GM04503 (cell line): ENCODE measurements at regions not wholly inside any gene's neighbourhood (a gene's known extent, or its start where the extent isn't known, plus 50 kb on each side); places are given as distances from the start of the nearest gene placed in this dataset.
"Not testable (repeated sequence)": the region's sequence is repeated elsewhere in the genome, so short reads cannot be mapped to it uniquely, and the experiment has no call there.

Experiments
- DNase-seq: peaks from one replicate; pipeline ENCODE4 v3.0.0-alpha.2; 2012; ENCODE audit warnings: low read depth

DNA sequence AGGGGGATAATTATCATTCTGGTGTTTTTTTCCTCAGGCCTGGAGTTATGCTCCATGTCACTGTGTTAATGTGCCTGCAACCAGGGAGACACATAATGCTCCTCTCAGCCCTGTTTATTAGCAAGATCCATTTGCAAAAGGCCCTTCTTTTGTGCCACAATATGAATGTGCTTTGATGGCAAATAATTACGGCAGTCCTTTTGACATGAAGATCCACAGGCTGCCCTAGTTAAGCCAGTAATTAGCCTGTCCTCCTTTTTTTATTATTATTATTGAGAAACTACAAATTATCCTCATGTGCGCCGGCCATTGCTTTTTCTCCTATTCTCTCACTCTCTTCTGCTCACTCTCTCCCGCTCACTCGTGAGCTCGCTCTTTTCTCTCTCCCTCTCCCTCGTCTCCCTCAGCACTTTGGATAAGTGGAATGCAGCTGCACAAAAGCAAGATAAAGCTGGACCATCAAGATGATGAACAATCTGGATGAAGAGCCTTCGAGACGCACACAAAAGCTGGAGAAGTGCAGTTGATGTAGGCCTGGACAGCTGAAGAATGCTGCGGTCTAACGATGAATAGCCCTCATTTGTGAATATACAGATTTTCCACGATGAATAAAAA is 762.3 kb downstream of the BCL11A start:
- DNase-seq: no peak

DNA sequence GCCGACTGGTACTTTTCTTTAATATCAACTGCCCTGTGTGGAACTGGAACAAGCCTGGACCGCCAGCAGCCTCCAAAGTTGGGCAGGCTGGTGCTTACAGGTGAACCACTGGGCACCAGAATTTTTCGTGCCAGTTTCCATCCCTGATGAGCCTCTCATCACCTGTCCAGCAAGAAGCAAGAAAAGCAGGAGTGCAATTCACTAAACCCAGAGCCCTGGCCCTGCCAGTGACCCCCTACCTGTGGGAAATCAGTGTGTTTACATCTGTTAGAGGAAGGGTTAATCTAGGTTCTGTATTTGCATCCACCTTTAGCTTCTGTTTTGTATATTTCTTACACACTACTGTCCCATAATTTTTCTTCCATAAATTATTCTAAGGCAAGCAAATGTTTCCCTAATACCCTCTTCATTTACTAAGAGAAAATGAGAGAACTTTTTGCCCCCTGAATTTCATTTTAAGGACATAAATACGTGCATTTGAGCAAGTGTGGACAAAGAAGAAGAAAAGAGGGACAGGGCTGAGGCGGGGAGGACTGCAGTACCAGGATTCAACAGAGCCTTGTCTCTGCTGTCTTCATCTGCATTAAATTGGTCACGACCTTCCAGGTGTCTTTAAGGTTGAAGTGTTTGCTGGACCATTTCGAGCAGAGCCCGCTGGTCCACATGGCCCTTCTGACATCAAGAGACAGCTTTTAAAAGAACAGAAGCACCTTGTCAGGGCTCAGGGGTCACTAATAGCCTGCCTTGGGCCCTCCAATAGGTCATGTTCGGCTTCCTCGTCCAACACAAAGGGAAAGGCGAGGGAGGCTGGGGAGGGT is 763.1 kb downstream of the BCL11A start:
- DNase-seq: no peak

DNA sequence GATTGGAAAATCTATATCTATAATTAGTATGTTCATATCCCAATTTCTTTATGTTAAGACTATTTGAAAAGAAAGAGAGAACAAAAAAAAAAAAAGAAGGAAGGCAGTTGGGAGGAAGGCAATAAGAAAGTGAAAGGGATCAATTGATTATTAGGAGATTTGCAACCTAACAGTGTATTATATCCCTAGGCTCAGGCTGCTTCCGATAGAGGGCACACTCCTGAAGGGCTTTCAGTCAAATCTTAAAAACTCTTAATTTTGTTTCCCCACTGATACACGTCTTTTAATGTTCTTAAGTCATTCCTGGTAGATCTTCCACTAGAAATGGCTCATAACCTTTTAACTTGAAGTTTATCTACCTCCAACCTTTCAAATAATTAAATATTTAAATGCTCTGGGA is 763.9 kb downstream of the BCL11A start:
- DNase-seq: no peak

DNA sequence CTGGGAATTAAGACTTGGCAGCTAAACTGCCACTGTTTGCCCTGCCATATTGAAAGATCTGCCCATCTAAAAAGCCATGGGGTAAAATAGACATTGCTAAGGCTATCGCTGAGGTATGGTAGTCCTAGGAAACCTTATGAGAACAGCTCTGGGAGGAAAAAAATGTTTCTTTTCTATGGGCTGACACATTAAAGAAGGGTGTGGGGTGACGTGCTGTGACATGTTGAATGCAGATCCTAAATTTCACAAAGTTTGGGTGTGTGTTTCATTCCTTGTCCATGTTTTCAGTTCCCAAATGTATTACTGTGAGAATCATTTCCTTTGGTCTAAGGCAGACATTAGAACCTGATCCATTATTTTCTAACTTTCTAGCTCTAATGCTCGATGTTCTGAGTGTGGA is 766.4 kb downstream of the BCL11A start:
- DNase-seq: no peak

DNA sequence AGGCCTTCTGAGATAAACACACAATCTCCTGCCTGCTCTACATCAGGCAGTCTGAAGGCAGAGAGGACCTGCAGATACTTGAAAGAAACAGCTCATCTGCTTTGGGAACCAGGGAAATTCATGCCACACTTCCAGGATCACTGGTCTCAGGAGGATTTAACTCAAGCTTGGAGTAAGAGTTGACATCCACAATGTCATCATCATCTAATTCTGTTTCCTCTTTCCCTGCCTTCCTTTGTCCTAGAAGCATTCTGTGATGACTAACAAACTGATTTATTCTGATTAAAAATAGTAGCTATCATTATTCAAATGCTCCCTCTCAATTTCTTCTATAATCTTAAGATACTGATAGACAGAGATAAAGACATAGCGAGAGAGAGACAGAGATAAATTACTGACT is 766.8 kb downstream of the BCL11A start:
- DNase-seq: no peak

DNA sequence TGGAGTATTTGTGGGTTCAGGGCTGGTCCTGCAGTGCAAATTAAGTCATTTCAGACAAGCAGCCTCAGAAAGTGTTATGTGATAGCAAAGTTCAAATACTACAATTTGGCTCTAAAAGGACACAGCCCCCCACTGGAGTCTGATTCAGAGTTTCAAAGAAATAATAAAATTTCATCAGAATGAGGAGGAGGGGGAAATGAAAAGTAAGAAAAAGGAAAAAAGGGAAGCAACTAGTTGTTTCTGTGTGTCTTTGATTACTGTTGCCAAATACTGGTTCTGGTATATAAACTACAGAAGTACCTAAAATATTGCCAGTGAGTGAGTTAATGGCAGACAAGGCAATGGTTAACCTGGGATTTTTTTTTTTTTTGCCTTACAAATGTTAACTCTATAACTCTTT is 773.9 kb downstream of the BCL11A start:
- DNase-seq: no peak

DNA sequence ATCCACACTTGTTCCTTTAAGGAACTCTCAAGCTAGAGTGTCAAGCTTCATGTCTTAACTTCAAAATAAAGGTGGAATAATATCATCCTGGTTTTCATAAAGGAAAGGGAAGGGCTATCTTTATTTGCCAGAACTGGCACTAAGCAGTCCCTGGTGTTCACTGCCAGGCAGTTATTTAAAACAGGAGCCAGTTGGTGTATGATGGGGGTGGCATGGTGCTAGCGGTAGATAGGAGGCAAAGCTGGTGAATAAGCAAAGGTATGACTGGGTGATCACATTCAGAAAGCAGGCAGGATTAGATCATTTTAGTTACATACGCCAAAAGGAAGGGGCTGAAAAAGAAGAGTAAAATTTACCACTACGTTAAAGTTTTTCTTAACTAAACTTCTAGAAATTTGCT is 776.3 kb downstream of the BCL11A start:
- no peak for DNase-seq

DNA sequence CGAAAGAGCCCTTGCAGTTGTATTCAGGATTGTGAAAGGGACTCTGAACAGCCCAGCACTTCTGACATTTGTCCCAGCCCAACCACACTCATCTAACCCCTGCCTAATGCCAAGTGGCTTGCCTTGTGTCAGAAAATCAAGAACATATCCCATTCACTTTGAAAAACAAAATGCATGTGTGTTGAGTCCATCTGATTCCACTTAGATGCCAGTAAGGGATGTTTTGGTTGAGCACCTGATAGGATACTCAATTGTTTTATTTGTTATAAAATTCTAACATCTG is 776.8 kb downstream of the BCL11A start:
- DNase-seq: no peak

DNA sequence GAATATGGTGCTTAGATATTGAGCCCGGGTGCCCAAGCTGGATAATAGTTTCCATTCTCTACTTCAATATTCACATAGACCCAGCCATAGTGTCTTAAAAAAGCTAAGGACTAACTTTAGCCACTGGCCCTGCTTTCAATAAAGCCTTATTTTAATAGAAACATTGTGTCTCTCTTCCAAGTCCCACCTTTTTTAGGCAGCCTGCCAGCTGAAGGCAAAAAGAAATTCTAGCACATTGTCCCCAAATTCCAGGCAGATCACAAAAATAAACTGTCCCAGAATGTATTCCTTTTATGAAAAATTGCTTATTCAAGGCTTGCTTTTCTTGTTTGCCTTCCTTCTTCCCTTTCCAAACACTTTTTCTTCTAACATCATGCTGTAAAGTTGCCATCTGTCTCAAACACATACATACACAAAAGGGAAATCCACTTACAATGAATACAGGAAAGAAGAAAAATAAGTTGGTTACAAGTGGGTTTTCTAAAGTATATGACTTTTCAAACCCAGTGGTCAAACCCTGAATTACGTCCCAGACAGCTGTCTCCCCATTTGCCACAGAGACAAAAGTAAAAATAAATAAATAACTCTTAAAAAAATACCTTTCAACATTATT is 778.5 kb downstream of the BCL11A start:
- DNase-seq: no peak

DNA sequence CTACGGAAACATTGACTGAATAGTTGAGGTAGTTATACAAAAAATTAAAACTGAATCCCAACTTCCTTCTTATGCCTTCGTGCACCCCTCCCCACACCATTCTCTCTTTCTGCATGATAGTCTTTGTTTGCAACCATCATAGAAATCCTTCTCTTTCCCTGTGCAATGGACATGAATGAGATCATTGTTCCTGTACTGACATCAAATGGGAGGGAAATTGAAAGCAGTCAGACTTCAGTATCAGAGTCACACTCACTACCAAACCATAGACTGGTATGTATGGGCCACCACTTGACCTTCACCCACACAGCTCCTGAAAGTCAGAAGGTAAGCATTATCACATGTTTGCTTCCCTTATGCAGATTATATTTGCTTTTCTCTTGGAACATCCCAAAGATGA is 782.8 kb downstream of the BCL11A start:
- no peak for DNase-seq

DNA sequence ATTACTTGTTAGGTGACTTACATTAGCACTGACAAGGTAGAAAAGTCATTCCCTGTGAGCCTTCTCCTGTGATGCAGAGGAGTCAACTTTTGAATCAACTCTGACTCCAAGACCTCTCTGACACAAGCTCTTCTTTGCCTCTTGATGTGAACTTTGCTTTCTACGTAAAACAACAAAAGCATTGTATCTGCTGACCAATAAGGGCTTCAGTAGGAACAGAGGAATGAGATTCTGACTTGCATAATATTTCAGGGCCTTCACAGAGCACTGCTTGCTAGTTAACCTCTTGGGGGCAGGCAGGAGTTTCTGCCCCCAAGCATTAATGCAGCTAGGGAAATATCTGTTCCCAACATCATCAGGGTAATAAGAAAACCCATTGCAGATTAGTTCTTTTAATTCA is 791.5 kb downstream of the BCL11A start:
- DNase-seq: no peak

DNA sequence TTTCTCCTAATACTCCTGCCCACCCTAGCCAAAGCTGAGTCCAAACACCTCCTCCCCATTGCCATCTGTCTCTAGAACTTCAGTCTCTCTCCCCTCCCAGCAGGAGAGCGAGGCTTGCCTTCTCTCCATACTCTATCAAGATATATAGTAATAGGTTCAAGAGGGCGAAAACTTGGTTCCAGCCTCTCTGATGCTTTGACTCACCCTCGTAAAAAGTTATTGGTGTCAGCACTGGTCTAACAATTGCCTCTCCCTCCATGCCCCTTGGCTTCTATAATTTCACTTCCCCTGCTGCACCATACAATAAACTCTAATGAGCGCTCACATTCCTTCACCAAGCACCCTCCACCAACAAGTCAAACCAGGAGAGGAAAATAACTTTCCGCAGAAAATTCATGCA is 797.3 kb downstream of the BCL11A start:
- no peak for DNase-seq

DNA sequence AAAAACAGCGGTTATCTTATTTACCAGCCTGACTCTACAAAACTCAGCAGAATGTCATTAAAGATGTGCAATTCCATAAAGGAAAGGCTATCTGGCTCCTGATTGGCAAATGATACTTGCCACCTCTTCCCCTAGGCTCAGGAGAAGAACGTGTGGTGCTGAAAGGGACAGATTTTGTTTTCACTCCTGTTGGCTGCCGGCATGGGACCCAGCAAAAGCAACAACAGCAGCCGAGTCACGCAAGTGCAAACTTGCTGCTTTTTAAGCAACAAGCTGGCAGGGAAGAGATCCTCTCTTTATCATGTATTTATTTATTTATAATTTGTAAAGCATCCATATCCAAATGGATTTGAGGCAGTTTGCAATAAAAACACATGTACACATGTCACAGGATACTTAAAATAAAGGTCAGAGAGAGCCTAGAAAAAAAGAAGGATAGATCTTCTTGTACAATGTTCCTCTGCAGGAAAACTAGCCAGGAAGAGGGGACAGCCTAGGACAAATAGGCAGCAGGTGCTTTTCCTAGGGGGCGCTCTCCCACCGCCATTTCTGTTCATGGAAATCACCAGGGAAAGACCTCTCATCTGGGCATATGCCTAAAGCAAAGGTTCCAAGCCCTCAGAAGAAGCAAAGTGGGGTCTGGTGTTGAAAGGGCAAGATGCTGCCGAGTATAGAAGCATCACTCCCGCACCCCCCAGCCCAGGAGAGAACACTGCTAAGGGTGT is 799.3 kb downstream of the BCL11A start:
- DNase-seq: no peak

DNA sequence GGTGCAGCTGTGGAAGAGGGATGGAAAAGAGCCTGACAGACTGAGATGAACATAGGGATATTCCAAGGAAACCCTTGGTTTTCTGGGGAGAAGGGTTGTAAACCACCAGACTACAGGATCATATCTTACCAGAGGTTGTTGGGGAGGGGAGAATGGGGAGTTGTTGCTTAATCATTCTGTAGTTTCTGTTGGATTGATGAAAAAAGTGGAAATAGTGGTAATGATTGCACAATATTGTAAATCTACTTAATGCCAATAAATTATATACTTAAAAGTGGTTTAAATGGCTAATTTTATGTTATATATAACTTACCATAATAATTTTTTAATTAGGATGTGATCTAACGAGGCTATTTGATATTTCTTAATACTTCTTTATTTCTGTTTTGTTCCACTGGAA is 800.9 kb downstream of the BCL11A start:
- DNase-seq: no peak

DNA sequence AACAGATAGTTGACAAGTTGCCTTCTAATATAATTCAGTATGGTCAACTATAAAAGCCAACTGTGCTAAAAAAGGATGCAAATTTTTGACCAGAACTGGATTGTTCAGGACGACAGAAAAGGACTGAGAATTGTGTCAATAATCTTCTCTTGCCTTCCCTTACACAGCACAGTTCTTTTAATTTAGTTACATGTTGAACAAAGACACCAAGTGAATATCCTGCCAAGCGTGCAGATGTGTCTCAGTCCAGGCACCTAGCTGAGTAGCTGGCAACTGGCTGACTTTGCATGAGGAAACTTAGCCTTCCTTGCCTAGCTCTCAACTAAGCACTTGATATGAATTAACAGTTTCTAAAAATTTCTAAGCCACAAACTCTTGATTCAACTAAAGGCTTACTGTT is 801.4 kb downstream of the BCL11A start:
- no peak for DNase-seq

DNA sequence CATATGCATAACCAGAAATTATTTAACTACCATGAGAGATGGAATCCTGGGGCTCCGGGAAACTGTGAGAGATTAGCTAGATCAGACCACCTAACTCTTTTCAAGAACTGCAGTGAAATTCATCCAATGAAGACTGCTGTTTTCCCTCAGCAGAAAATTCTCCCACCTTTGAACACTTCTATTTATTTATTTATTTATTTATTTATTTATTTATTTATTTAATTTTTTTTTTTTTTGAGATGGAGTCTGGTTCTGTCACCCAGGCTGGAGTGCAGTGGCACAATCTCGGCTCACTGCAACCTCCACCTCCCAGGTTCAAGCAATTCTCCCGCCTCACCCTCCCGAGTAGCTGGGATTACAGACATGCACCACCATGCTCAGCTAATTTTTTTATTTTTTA is 802.2 kb downstream of the BCL11A start:
- DNase-seq: not testable (repeated sequence)

DNA sequence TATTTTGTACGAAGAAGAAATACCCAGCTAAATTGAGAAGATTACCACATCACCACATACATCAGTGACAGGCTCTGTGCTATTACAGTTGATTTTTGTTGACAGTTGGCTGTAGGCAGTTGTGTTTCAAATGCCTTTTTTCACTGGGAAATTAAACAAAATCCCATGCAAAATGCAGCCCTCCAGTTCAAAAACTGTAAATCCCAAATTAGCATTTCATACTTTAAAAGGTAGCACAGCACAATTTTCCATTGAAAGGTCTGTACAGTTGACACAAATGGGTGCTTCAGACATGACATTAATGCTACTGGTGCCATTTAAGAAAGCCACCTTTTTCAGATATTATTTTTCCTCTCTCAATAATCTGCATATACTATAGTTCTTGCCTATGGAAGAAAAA is 807.2 kb downstream of the BCL11A start:
- DNase-seq: no peak

DNA sequence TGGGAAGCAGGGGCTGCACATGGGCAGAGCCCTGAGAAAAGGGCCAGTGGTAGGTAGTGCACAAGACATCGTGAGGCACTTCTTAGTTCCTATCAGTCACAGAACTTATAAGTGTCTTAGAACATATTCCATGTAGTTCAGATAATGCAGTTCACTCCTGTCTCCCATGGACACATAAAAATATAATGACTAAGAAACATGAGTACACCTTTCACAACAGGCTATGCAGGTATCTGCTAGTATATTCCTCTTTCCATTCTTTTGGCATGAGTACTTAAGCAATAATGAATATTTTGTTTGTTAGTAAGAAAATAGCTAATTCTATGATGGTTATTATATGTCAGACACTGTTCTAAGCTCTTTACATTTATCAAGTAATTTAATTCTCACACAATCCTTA is 808.4 kb downstream of the BCL11A start:
- no peak for DNase-seq

DNA sequence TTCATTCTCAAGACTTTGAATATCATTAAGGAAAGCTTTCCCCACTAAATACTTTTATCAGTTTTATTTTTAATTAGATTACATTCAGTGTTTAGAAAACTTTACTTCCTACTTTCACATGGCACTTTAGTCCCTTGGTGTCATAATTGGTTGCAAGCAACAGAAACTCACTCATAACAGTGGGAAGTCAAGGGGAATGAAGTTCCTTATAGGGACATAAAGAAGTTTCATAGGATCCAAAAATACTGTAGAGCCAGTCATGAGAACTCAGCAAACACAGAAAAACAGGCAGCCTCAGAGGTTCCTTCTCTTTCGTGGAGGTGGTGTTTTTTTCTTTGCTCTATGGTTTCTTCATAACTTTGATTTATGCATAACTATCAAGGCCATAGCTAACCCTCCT is 809.0 kb downstream of the BCL11A start:
- no peak for DNase-seq

DNA sequence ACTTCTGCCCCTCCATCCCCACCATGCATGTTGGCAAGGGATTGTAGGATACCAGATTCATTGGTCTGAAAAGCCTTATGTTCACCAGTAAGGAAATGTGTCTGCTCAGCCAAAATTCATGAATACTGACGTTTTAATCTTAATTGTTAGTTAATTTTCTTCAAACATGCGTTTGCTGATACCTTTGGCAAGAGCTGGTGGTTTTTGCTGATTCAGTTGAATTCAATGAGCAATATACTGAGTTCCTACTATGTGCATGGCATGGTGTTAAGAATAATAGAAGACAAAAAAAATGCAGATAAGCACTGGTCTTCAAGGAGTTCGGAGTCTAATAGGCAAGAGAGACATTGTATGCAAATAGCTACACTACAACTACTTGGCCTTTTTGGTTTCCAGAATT is 811.6 kb downstream of the BCL11A start:
- DNase-seq: no peak

DNA sequence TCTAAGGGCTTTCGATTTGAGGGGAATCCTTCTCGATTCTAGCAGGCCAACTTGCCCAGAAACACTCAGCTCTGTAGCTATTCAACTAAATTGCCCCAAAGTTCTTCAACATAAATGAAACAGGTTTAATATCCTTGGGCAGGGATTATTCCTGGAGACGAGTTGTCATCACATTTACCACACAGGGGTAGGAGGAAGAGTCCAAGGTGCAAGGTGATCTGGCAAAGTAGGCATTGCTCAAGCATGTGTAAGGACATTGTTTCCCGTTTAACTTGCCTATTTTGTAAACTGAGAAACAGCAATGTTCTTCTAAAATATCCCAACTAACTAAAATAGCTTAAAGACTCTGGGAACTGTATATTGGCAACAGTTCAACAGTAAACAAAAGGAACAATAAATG is 814.3 kb downstream of the BCL11A start:
- DNase-seq: no peak

DNA sequence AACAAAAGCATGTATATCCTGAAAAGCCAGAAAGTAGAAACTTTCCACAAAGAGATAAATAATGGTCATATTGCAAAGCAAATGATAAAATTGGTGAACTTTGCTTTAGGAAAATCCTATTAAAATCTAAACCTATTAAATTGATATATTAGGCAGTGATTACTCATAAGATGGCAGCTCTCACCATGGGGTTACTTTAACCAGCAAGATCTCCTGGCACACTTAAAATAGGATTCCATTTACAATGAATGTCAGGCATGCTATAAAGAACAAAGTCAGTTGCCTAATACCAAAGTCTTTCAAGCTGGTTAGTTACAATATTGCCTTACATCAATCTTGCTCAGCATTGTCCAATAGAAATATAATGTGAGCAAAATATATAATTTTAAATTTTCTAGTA is 816.2 kb downstream of the BCL11A start:
- DNase-seq: no peak

DNA sequence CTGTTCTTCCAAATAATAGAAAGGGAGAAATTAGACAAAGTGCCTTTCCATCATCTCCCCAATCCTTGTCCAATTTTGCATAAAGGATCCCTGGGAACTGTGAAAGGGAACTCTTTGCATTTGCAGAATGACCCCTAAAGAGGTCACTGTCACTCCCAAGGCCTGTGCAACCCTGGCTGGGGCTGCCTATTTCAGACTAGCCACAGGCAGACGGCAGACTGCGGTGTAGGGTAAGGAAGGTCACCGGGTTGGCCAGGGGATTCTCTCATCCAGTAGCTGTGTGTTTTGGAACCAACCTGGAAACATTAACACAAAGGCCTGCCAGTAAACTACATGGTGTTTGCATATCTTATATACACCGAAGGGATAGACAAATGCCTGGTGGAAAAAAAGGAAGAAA is 818.7 kb downstream of the BCL11A start:
- no peak for DNase-seq
